SU-DHL-6 (cell line): ENCODE measurements at regions not wholly inside any gene's neighbourhood (a gene's known extent, or its start where the extent isn't known, plus 50 kb on each side); places are given as distances from the start of the nearest gene placed in this dataset.

Experiments used
- EZH2phosphoT487 ChIP-seq: fragments of 200-600 bp; sonication (generic), shearing (Covaris generic); conservative IDR thresholded peaks from 2 replicates; pipeline ENCODE4 v1.6.1; 2018; ENCODE audit warnings: mild to moderate bottlenecking, antibody characterized with exemption, low read length, moderate library complexity, mixed read lengths
- TF ChIP-seq, protein P1 (sequence below): fragments of 200-600 bp; sonication (generic); IDR thresholded peaks from one replicate; pipeline ENCODE4 v1.5.1; 2017; ENCODE audit warnings: antibody characterized with exemption, mild to moderate bottlenecking, low read length, moderate library complexity; ENCODE audit not compliant: insufficient read depth, poor library complexity, severe bottlenecking

DNA sequence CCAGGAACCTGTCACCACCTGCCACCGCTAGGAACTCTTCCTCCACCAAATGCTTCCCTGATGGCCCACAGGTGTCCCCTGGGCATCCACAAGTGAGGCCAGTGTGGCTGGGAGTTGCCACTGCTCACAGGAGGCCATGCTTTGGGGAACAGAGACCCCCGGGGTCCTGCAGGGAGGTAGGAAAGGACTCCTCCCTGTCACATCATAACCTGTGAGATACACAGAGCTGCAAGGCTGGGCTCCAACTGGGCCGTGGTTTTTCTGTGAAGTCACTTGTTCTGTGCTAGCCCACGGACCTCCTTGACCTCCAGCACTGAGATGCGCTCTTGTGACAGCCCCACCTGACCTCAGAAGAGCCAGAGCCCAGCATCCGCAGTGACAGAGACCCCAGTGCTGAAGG, 311.2 kb downstream of the C16orf95 start:
- TF ChIP-seq, protein P1, sequence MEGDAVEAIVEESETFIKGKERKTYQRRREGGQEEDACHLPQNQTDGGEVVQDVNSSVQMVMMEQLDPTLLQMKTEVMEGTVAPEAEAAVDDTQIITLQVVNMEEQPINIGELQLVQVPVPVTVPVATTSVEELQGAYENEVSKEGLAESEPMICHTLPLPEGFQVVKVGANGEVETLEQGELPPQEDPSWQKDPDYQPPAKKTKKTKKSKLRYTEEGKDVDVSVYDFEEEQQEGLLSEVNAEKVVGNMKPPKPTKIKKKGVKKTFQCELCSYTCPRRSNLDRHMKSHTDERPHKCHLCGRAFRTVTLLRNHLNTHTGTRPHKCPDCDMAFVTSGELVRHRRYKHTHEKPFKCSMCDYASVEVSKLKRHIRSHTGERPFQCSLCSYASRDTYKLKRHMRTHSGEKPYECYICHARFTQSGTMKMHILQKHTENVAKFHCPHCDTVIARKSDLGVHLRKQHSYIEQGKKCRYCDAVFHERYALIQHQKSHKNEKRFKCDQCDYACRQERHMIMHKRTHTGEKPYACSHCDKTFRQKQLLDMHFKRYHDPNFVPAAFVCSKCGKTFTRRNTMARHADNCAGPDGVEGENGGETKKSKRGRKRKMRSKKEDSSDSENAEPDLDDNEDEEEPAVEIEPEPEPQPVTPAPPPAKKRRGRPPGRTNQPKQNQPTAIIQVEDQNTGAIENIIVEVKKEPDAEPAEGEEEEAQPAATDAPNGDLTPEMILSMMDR, result no peak
- no peak for TF ChIP-seq EZH2phosphoT487
